Aorta (tissue), 5 donors: ENCODE measurements at regions not wholly inside any gene's neighbourhood (a gene's known extent, or its start where the extent isn't known, plus 50 kb on each side); places are given as distances from the start of the nearest gene placed in this dataset.

Experiments
- ATAC-seq: fragments of 200-7000 bp; cut with Tn5 transposase; one replicate; pipeline ENCODE4 v1.9.1; 2022; ENCODE audit warnings: moderate library complexity; ENCODE audit not compliant: low FRiP score
- DNase-seq, 2 donors: peaks; one replicate each; pipeline ENCODE4 v3.0.0-alpha.2; 2020
- H3K27ac ChIP-seq, 2 donors: one replicate each; pipeline ENCODE4 v1.5.1; 2013; ENCODE audit warnings: low read length in 2 of 2, mild to moderate bottlenecking in 2 of 2, moderate library complexity in 2 of 2, control low read depth in 1 of 2, inconsistent platforms in 1 of 2, low read depth in 1 of 2
- H3K27me3 ChIP-seq, 2 donors: one replicate each; pipeline ENCODE4 v1.6.1; 2013; ENCODE audit warnings: control low read depth in 1 of 2, low read length in 1 of 2, mild to moderate bottlenecking in 1 of 2, moderate library complexity in 1 of 2; ENCODE audit not compliant: insufficient read depth in 2 of 2, control insufficient read depth in 1 of 2
- H3K36me3 ChIP-seq, 2 donors: one replicate each; pipeline ENCODE4 v1.6.1; 2013; ENCODE audit warnings: control low read depth in 1 of 2, low read length in 1 of 2, mild to moderate bottlenecking in 1 of 2; ENCODE audit not compliant: insufficient read depth in 2 of 2, control insufficient read depth in 1 of 2
- H3K4me1 ChIP-seq, 2 donors: one replicate each; pipeline ENCODE4 v1.6.1; 2013; ENCODE audit warnings: low read length in 2 of 2, control low read depth in 1 of 2, mild to moderate bottlenecking in 1 of 2, moderate library complexity in 1 of 2; ENCODE audit not compliant: insufficient read depth in 2 of 2, control insufficient read depth in 1 of 2
- H3K4me3 ChIP-seq, 2 donors: one replicate each; pipeline ENCODE4 v1.5.1; 2013; ENCODE audit warnings: low read length in 2 of 2, control low read depth in 1 of 2, mild to moderate bottlenecking in 1 of 2
- H3K9me3 ChIP-seq: one replicate; pipeline ENCODE4 v1.6.1; 2013; ENCODE audit warnings: mild to moderate bottlenecking, low read length; ENCODE audit not compliant: control insufficient read depth
- WGBS, 2 donors: extraction: QIAGEN DNeasy Blood & Tissue Kit; methylation state at CpG; one replicate each; pipeline ENCODE4 v1.1.7; 2013; 5-methylcytosine and 5-hydroxymethylcytosine counted together
- intact Hi-C, 2 donors: fragments of 100-400 bp; cut with DNase I; formaldehyde crosslinking; loops; one replicate each; pipeline versions ENCODE4 v1.14.2 to v1.15.0; 2022
- donor health status: healthy with polysubstance abuse.
- donor health status: Bipolar disorder and iron deficiency.
- donor health status: DM: no; HTN: no; CAD: no.
- donor health status: DM: no; HTN: no; CAD: no.
- donor health status: DM: yes; HTN: yes; CAD: no.

DNA sequence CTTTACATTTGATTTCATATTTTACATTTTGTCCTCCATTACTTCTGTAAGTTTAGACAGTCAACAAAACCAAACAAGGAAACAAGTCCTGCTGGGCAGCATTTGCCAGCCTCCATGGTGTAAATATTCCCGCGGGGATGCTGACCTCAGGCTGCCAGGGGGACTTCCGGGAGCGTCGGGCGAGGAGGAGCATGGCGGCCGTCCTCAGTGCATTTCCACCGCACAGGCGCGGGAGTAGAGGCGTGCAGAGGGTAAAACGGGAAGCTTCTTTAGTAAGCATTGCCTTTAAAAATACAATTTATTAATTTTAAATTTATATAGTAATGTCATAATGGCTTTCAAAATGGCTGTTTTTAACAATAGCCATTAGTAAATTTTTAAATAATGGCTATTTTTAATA lies 385.3 kb upstream of the IRX4 start:
- ATAC-seq (no peak), DNase-seq (no peak)
- Histone ChIP-seq H3K27ac (no peak overlapping the region), H3K4me3 (no peak overlapping the region), H3K9me3 (no peaks in the 10 kb centered on the region), H3K27me3 (no peaks in the 10 kb centered on the region), H3K36me3 (no peaks in the 10 kb centered on the region), H3K4me1 (no peaks in the 10 kb centered on the region)
- WGBS, 2 donors: 94% methylated on average over 13 of the region's 13 CpGs
- intact Hi-C loops: no loop called here

DNA sequence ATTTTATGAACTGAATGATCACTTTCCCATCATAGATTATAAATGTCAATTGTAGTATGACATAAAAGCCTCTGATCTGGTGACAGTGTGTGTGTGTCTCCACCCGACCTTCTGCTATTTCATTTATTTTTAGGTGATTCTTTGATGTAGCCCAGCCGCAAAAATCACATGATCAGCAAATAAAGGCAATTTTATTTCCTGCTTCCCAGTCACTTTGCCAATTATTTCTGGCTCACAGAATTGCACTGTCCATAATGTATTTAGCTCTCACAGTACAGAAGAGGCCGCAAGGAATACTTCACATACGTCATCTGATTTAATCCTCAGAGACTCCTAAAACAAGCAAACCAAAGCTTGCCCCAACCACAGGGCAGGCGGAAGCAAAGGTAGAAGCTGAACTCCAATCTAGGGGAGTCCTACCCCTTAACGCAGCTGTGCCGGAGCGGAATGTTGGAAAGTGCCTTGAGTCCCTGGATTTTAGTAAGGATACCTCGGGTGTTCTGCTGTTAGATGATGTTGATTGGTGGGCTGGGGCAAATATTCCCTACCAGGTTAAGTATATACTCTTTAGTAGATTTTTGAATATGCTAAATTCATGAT lies 384.0 kb upstream of the IRX4 start:
- Histone ChIP-seq H3K27ac (no peak overlapping the region), H3K36me3 (no peaks in the 10 kb centered on the region), H3K4me3 (no peak overlapping the region), H3K27me3 (no peaks in the 10 kb centered on the region), H3K9me3 (no peaks in the 10 kb centered on the region), H3K4me1 (no peaks in the 10 kb centered on the region)
- ATAC-seq (no peak), DNase-seq (no peak)
- intact Hi-C loops: no loop called here
- 42 to 50% methylated on average over 9 of the region's 9 CpGs for WGBS, 2 donors

DNA sequence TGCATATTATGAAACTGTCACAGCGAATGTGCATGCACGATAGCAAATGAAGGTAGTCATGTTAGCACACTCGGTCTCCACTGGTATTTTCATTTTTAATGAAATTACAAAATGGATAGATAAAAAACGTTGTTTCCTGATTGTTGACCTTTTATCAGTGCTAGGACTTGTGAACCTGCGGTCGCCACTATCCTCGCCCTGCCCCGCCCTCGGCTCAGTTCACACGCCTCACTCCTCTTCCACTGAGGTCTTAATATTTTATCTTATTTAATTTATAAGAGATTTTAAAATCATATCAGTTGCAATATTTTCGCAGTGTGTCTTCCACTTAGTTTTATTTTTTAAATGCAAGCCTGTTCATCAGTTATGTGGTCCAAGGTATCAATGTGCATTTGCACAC lies 382.6 kb upstream of the IRX4 start:
- no peaks in the 10 kb centered on the region for H3K36me3 ChIP-seq
- no peak overlapping the region for H3K4me3 ChIP-seq
- H3K4me1 ChIP-seq: no peaks in the 10 kb centered on the region
- no peaks in the 10 kb centered on the region for H3K27me3 ChIP-seq
- intact Hi-C loops: no loop called here
- DNase-seq (no peak), ATAC-seq (no peak)
- no peak overlapping the region for H3K27ac ChIP-seq
- 89 to 93% methylated on average over 11 of the region's 11 CpGs for whole genome bisulfite sequencing, 2 donors
- no peaks in the 10 kb centered on the region for H3K9me3 ChIP-seq

DNA sequence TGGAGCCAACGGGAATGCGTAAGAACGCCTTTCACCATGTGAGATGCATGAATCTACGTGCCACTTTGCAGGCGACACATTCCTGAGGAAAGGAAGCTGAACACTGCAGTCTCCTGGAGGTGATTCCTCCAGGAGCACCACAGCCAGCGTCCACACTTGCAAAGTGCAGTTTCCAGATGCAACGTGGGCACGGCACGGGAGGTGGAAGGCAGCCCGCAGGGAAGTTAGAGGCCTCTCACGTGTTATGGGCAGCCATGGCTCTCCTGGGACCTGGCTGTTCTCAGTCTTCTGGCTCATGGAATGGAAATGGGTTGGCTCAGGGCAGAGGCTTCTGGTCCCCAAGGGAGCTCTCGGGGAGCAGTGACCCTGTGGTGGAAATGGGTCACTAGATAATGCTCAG lies 381.0 kb upstream of the IRX4 start:
- Histone ChIP-seq H3K9me3 (no peaks in the 10 kb centered on the region), H3K4me3 (no peak overlapping the region), H3K27me3 (no peaks in the 10 kb centered on the region), H3K4me1 (no peaks in the 10 kb centered on the region), H3K36me3 (no peaks in the 10 kb centered on the region), H3K27ac (no peak overlapping the region)
- ATAC-seq: no peak
- peak in 1 of 2 donors; percentile 59 for DNase-seq
- intact Hi-C loops: no loop called here
- 64 to 73% methylated on average over 12 of the region's 12 CpGs for WGBS, 2 donors

DNA sequence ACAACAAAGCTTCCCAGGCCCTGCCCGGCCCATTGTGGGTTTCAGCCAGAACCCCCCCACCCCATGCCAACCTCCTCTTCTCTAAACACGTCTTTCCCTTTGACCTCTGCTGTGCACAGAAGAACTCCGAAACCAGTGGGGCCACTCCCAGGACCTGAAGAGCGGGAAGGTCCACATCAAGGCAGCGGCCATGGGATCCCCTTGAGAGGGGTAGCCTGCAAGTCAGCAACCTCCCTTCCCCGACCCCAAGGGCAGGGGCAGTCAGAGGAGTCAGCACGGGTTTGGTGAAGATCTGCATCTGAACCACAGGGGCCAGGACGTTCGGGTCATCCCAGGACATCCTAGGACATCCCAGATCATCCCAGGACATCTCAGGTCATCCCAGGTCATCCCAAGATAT lies 379.9 kb upstream of the IRX4 start:
- Histone ChIP-seq H3K36me3 (no peaks in the 10 kb centered on the region), H3K4me3 (no peak overlapping the region), H3K4me1 (no peaks in the 10 kb centered on the region), H3K27me3 (no peaks in the 10 kb centered on the region), H3K27ac (no peak overlapping the region), H3K9me3 (no peaks in the 10 kb centered on the region)
- 69 to 70% methylated on average over 9 of the region's 9 CpGs for WGBS, 2 donors
- intact Hi-C loops: no loop called here
- DNase-seq: no peak
- ATAC-seq: no peak

DNA sequence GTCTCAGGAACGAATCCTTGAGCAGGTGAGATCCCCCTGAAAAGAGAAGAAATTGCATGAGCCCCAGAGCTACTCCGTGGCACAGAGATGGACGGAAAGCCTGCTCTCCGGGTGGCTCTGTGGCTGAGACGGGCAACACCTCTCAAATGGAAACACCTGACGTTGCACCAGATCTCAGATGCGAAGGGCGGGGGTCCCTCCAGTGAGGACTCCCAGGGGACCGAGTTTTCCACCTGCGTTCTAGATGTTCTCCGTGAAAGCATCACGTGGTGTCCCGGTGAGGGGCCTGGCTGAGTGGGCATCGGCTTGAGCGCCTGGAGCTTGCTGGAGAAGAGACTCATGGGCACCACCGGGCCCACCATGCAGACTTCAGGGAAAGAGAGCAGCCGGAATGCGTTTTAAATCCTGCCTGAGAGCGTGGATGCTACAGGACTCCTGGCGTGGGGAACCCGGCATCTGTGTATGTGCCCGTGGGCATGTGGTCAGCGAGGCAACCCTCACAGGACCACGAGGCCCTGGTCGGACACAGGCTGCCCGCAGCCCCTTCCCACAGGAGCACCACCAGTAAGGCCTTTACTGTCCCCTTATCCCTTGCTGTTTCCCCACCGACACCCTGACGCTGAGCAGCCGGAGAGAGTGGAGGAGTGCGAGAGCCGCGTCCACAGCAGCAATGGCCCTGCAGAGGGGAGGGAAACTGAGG lies 378.4 kb upstream of the IRX4 start:
- 91 to 93% methylated on average over 32 of the region's 32 CpGs for WGBS, 2 donors
- DNase-seq (peak in 1 of 2 donors; percentile 51), ATAC-seq (no peak)
- intact Hi-C loops: no loop called here
- no peaks in the 10 kb centered on the region for H3K4me1 ChIP-seq
- H3K27me3 ChIP-seq: peaks cover 0 to 1% of the 10 kb centered on the region in 2 donors
- H3K27ac ChIP-seq: no peak overlapping the region
- no peak overlapping the region for H3K4me3 ChIP-seq
- H3K9me3 ChIP-seq: no peaks in the 10 kb centered on the region
- no peaks in the 10 kb centered on the region for H3K36me3 ChIP-seq

DNA sequence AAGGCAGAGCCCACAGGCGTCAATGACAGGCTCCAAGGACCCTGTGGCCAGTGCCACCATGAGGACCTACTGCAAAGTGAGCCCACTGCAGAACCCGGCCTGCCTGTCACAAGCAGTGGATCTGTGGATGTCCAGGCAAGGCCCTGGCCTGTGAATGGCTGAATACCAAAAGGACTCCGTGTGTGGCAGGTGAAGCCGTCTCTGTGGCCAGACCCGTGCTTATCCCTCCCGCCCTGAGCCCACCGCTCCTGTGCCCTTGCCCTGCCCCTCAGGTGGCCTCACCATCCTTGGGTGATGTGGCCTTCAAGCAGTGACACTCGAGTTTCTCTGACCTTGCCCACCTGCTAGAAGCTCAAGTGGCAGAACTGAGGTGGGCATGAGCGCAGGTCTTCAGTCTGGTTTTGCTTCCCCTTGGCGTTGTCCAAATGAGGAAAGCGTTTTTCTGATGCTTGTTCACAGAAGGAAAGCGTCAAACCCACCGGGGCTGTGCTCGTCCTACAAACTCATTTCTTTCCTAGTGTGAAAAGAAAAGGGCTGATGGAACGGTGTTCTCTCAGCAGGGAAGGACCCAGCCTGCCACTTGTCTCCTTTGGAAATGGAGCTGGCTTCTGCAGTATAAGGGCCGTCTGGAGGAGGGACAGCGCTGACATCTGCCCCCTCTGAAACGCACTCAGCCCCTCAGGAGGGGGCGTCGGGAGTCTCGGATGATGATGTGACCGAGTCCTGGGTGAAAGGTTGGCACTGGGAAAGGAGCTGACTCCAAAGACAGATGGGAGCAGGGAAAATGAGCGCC lies 377.7 kb upstream of the IRX4 start:
- Histone ChIP-seq H3K27me3 (peaks cover 0 to 1% of the 10 kb centered on the region in 2 donors), H3K9me3 (no peaks in the 10 kb centered on the region), H3K4me3 (no peak overlapping the region), H3K4me1 (no peaks in the 10 kb centered on the region), H3K36me3 (no peaks in the 10 kb centered on the region), H3K27ac (no peak overlapping the region)
- intact Hi-C loops: no loop called here
- DNase-seq: peak in 1 of 2 donors; percentile 72
- ATAC-seq: no peak
- WGBS, 2 donors: 80 to 81% methylated on average over 23 of the region's 23 CpGs

DNA sequence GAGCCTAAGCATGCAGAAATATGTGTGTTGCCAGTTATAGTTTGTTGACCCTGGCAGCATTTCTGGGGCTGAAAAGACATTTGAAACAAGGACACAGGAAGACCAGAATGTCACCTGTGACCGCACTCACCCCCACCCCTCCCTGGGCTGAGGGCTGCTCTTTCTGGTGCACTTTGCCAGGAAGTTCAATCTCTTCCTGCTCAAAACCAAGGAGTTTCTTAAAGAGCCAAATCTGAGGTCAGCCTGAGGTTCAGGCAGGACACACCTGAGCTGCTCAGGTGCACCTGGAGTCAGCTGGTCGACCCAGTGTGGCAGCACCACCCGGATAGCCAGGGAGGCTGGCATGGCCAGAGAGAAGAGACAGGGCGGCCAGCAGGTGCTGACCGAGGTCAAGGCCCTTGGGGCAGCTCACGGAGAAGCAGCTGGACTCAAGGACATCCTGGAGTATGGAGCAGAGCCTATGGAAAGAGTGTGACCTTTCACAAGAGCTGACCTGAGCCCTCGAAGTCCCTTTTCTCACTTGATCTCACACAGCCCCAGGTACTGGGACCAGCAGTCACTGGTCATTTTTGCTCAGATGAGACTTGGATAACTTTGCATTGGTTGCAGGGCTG lies 376.9 kb upstream of the IRX4 start:
- whole genome bisulfite sequencing, 2 donors: 76 to 79% methylated on average over 7 of the region's 7 CpGs
- H3K27me3 ChIP-seq: peaks cover 0 to 1% of the 10 kb centered on the region in 2 donors
- no peak for DNase-seq

More for the DNA sequence above, 376.9 kb upstream of the IRX4 start:
- no peaks in the 10 kb centered on the region for H3K36me3 ChIP-seq
- H3K4me3 ChIP-seq: no peak overlapping the region
- H3K27ac ChIP-seq: no peak overlapping the region
- no peaks in the 10 kb centered on the region for H3K4me1 ChIP-seq
- intact Hi-C loops: no loop called here
- H3K9me3 ChIP-seq: no peaks in the 10 kb centered on the region
- ATAC-seq: no peak
